ENCODE measurements at regions not wholly inside any gene's neighbourhood (a gene's known extent, or its start where the extent isn't known, plus 50 kb on each side); places are given as distances from the start of the nearest gene placed in this dataset.

DNA sequence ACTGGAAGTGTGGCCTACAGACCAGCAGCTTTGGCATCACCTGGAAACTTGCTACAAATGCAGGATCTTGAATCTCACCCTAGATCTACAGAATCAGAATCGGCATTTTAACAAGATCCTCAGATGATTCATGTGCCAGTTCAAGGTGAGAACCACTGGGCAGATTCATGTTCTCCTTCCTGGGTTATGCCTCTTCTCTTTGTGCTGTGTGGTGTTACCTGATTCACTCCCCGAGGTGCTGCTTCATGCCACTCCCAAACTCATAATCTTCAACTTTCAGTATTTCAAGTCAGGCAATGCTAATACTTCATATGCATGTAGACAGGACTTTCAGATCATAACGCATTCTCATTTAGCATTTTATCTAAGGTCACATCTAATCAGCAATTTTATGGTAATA, 427.7 kb downstream of the FOXO1 start:
- Histone ChIP-seq H3K4me1 (ENCODE audit: control insufficient read depth, low read length) (no peaks in the 10 kb centered on the region), H3K4me3 (ENCODE audit: low read length) (no peak overlapping the region), H3K27ac (ENCODE audit: low read depth, low read length) (no peak overlapping the region), H3K9me2 (replicated peaks; ENCODE audit: control insufficient read depth, low read length) (no peaks in the 10 kb centered on the region), H3K27me3 (ENCODE audit: control insufficient read depth, low read length) (no peaks in the 10 kb centered on the region), H4K20me1 (ENCODE audit: control insufficient read depth, insufficient read depth, low read depth, low read length) (no peaks in the 10 kb centered on the region), H3K9me3 (ENCODE audit: control insufficient read depth, insufficient read depth, low read length) (no peaks in the 10 kb centered on the region), H3F3A (ENCODE audit: control insufficient read depth, insufficient read depth) (no peaks in the 10 kb centered on the region), H3K4me2 (ENCODE audit: low read length) (no peak overlapping the region), H3K79me2 (ENCODE audit: control insufficient read depth, low read length) (no peaks in the 10 kb centered on the region), H3K36me3 (ENCODE audit: control insufficient read depth, low read length) (no peaks in the 10 kb centered on the region)
- TF ChIP-seq EZH2phosphoT487 (IDR thresholded peaks at IDR 0.05; ENCODE audit: borderline replicate concordance, low read length), result no peak
- TF ChIP-seq, protein P1, sequence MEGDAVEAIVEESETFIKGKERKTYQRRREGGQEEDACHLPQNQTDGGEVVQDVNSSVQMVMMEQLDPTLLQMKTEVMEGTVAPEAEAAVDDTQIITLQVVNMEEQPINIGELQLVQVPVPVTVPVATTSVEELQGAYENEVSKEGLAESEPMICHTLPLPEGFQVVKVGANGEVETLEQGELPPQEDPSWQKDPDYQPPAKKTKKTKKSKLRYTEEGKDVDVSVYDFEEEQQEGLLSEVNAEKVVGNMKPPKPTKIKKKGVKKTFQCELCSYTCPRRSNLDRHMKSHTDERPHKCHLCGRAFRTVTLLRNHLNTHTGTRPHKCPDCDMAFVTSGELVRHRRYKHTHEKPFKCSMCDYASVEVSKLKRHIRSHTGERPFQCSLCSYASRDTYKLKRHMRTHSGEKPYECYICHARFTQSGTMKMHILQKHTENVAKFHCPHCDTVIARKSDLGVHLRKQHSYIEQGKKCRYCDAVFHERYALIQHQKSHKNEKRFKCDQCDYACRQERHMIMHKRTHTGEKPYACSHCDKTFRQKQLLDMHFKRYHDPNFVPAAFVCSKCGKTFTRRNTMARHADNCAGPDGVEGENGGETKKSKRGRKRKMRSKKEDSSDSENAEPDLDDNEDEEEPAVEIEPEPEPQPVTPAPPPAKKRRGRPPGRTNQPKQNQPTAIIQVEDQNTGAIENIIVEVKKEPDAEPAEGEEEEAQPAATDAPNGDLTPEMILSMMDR (IDR thresholded peaks at IDR 0.05; ENCODE audit: low read depth, low read length, poor library complexity, severe bottlenecking), result no peak

DNA sequence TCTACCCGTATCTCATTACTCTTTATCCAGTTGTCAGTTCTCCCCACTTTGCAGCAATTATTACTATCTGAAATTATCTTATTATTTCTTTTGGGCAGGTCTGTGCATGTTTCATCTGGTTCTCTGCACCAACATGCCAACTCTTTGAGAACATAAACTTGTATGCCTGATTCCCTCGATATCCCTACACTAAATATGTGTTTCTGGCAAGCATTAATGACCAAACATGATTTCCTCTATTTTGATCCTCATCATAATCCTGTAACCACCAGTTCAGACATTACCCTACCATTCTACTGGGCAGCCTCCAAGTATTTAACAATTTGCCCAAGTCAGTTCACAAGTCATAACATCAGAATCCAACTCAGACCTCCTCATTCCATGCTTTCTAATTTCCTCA, 426.1 kb downstream of the FOXO1 start:
- TF ChIP-seq, protein P1 (IDR thresholded peaks at IDR 0.05; ENCODE audit: low read depth, low read length, poor library complexity, severe bottlenecking), result no peak
- TF ChIP-seq EZH2phosphoT487 (IDR thresholded peaks at IDR 0.05; ENCODE audit: borderline replicate concordance, low read length), result no peak
- H3K79me2 ChIP-seq (ENCODE audit: control insufficient read depth, low read length), result no peaks in the 10 kb centered on the region
- no peaks in the 10 kb centered on the region for H3K27me3 ChIP-seq (ENCODE audit: control insufficient read depth, low read length)
- no peaks in the 10 kb centered on the region for H3K9me2 ChIP-seq (replicated peaks; ENCODE audit: control insufficient read depth, low read length)
- no peaks in the 10 kb centered on the region for H3K4me1 ChIP-seq (ENCODE audit: control insufficient read depth, low read length)
- H4K20me1 ChIP-seq (ENCODE audit: control insufficient read depth, insufficient read depth, low read depth, low read length), result no peaks in the 10 kb centered on the region
- no peaks in the 10 kb centered on the region for H3K36me3 ChIP-seq (ENCODE audit: control insufficient read depth, low read length)
- no peaks in the 10 kb centered on the region for H3F3A ChIP-seq (ENCODE audit: control insufficient read depth, insufficient read depth)
- H3K4me2 ChIP-seq (ENCODE audit: low read length), result no peak overlapping the region
- H3K4me3 ChIP-seq (ENCODE audit: low read length), result no peak overlapping the region
- H3K27ac ChIP-seq (ENCODE audit: low read depth, low read length), result no peak overlapping the region
- H3K9me3 ChIP-seq (ENCODE audit: control insufficient read depth, insufficient read depth, low read length), result no peaks in the 10 kb centered on the region

DNA sequence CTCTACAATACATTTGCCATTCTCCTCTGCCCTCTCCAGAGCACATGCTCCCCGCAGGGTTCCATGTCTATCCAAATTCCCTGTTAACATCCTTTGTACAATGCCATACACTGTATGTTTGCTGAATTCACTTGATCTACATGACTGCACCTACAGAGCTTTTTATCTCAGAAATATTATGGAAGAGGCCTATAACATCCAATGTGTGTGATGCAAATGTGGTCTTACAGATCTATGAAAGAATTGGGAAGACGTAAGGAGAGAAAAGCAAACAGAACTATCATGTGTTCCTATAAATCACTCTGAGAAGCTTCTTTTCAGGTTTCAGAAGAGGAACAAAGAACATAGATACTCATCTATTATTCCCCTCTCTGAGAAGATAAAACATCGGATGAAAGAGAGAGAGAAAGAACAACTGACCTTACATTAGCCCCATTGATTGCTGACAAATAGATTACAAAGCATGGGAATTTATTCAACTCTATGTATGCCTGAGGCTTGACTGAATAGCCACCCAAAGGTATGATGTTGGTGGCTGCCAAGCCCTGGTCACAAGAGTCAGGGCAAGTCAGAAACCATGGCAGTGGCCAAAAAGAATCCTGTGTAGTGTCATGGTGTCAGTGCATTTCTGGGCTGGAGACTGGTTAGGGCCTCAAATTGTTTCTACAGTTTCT, 425.2 kb downstream of the FOXO1 start:
- H3K9me3 ChIP-seq (ENCODE audit: control insufficient read depth, insufficient read depth, low read length), result no peaks in the 10 kb centered on the region

More for the DNA sequence above, 425.2 kb downstream of the FOXO1 start:
- H3K79me2 ChIP-seq (ENCODE audit: control insufficient read depth, low read length), result no peaks in the 10 kb centered on the region
- H3K9me2 ChIP-seq (replicated peaks; ENCODE audit: control insufficient read depth, low read length), result no peaks in the 10 kb centered on the region
- no peak overlapping the region for H3K27ac ChIP-seq (ENCODE audit: low read depth, low read length)
- no peak overlapping the region for H3K4me2 ChIP-seq (ENCODE audit: low read length)
- no peaks in the 10 kb centered on the region for H3K27me3 ChIP-seq (ENCODE audit: control insufficient read depth, low read length)
- no peaks in the 10 kb centered on the region for H3K36me3 ChIP-seq (ENCODE audit: control insufficient read depth, low read length)
- H3K4me3 ChIP-seq (ENCODE audit: low read length), result no peak overlapping the region
- H3K4me1 ChIP-seq (ENCODE audit: control insufficient read depth, low read length), result no peaks in the 10 kb centered on the region
- no peaks in the 10 kb centered on the region for H4K20me1 ChIP-seq (ENCODE audit: control insufficient read depth, insufficient read depth, low read depth, low read length)
- no peaks in the 10 kb centered on the region for H3F3A ChIP-seq (ENCODE audit: control insufficient read depth, insufficient read depth)
- TF ChIP-seq, protein P1 (IDR thresholded peaks at IDR 0.05; ENCODE audit: low read depth, low read length, poor library complexity, severe bottlenecking), result no peak
- TF ChIP-seq EZH2phosphoT487 (IDR thresholded peaks at IDR 0.05; ENCODE audit: borderline replicate concordance, low read length), result no peak
